GM18861 (cell line): ENCODE measurements at regions not wholly inside any gene's neighbourhood (a gene's known extent, or its start where the extent isn't known, plus 50 kb on each side); places are given as distances from the start of the nearest gene placed in this dataset.
"Not testable (repeated sequence)": the region's sequence is repeated elsewhere in the genome, so short reads cannot be mapped to it uniquely, and the experiment has no call there.

Experiments
- ATAC-seq: cut with Tn5 transposase; IDR thresholded peaks from one replicate; pipeline ENCODE4 v1.9.1; 2021; ENCODE audit not compliant: unreplicated experiment

DNA sequence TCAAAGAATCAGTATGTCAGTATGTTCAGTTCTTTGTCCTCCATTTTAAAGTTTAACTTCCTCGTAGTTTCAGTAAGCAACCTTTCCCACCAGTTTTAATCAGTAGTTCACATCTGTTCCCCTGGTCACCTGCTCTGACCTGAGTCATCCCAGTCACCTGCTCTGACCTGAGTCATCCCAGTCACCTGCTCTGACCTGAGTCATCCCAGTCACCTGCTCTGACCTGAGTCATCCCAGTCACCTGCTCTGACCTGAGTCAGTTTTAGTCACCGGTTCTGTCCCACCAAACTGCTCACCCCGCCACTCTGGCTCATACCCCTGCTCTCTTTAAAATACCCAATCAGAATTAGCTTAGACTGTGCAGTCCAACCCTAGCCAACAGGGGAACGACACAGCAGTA is 180.1 kb upstream of the CNTN6 start:
- ATAC-seq: not testable (repeated sequence)

DNA sequence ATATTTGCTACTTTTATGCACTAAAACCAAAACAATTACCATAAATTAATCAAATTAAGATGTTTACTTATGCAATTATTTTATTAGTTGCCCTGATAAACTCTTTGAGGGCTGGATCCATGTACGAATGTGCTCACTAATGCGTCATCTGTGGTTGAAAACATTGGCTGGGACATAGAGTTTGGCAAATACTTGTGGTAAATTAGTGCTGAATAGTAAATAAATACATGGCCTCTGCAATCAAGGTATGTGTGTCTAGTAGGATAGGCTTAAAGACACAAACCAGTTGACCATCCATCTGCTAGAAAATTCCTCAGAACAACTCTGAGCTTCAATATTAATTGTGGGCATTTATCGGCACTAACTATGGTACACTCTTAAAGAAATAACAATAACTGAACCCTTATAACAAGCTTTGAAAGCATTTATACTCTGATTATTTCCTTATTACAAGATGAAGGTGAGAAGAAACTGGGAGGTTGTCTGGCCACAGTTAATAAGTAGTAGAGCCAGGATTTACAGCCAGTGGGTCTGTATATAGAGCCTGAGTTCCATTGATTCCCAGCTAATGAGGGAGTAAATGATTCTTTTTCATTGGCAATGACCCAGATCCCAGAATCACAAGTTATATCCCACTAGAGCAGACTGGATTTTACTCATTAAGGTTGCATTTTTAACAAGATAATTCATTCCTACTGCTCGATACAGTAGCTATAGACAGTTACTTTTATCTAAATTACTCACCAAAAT is 169.5 kb upstream of the CNTN6 start:
- no peak for ATAC-seq

DNA sequence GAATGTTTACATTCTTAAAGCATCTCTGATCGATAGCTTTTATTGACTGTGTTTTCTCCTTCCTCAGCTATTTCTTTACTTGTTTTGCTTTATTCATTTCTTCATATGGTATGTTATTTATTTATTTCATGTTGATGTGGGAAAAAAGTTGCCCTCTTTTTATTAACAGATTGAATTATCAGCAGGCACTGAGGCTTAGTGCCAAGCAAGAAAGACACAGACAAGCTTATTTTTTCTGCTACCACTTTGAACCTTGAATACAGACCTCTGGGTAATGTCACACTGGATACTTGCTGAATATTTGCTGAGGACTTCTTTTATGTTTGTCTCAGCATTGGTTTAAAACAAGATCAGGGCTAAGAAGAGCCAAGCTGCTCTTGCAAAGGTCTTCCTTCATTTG is 162.0 kb upstream of the CNTN6 start:
- ATAC-seq: no peak

DNA sequence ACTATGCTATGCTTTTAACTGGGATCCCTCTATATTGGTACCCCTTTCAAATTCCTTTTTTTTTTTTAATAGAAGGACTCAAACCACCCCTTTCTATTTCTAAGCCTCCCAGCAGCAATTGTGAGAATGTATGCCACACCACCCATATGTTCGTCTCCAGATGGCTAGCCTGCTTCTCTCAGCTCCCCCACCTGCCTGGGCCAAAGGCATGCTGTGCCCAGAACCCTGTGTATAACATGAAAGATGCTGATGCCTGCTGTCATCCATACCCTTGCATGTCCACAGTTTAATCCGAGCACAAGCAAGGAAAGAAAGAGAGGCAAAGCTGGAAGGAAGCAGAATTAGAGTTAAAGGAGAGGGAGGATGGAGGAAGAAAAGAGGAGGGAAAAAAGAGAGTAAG is 159.5 kb upstream of the CNTN6 start:
- ATAC-seq: no peak

GRCh38 chr3:944786-945185 is 148.0 kb upstream of the CNTN6 start:
- no peak for ATAC-seq

DNA sequence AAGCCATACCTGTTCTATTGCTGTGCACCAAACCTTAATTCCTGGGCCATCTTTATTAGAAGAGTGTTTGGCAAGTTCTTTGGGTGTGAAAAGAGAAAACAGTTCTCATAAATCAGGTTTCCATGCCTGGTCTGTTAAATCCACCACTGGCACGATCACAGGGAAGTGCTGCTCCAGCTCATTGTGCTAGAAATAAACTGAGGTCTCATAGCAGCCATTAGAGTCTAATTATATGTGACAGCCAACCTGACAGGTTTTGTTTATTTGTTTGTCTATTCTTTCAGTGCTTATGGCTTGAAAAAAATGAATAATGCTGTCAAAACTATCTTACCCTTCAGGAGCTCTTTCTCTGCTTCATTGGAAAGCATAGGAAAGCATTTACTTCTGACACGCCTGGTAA is 147.1 kb upstream of the CNTN6 start:
- no peak for ATAC-seq

DNA sequence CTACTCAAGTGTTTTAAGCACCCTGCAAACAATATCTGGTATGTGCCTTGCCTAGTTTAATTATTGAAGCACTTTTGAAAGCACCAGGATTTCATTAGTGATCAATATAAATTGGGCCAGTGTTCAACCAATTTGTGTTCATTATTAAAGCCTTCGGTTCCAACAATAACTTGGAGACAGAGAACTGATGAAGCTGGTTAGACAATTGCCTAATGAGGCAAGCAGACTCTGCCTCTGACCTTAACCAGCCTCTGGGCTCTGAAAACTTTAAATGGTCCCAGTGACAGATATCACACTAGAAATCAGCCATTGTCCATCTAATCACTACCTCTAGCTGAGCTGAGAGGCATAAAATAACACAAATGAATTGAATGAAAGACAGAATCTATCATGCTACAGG is 139.9 kb upstream of the CNTN6 start:
- ATAC-seq: no peak

- ATAC-seq: no peak
These were observed 129.6 kb upstream of the CNTN6 start for GRCh38 chr3:963255-963654.

DNA sequence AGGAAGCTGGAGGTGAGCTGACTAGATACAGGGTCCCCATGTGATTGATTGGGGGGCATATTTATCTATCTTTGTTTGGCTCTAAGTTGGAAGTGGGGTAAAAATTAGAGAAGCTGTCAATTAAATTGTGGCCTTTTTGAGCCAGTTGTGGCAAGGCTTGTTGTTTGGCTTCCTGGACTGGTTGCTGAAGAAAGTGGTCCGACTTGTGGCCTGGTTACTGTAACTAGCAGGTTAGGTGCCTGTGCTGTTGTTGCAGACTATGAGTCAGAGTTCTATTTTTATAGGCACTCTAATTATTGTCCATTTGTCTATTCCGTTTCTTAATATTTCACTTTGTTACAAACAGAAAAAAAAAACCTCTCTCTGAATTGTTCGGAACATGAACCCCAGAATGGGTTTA is 129.1 kb upstream of the CNTN6 start:
- no peak for ATAC-seq

- no peak for ATAC-seq
These were observed 127.0 kb upstream of the CNTN6 start for GRCh38 chr3:965826-966225.

GRCh38 chr3:966341-966740 is 126.5 kb upstream of the CNTN6 start:
- no peak for ATAC-seq

GRCh38 chr3:973340-973739 is 119.5 kb upstream of the CNTN6 start:
- ATAC-seq: no peak

- ATAC-seq: no peak
These were observed 116.8 kb upstream of the CNTN6 start for GRCh38 chr3:976006-976405.

- no peak for ATAC-seq
These were observed 111.7 kb upstream of the CNTN6 start for GRCh38 chr3:981156-981555.

DNA sequence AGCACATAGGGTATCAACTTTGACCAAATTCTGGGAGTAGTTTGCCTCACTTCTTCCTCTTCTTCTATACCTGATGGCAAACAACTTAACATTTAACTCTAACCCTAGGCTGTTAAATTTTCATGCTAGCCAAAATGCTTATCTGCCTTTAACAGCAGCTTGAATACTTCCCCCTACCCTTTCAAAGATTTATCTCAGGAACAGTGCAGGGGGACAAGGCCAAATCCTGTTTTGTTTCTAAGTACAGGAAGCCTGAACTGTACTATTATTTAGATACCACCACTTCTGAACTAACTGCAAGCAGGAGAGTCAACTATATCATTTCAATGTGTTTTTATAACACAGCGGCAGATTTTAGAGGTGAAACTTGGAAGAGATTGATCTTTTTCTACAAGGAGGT is 104.0 kb upstream of the CNTN6 start:
- no peak for ATAC-seq

DNA sequence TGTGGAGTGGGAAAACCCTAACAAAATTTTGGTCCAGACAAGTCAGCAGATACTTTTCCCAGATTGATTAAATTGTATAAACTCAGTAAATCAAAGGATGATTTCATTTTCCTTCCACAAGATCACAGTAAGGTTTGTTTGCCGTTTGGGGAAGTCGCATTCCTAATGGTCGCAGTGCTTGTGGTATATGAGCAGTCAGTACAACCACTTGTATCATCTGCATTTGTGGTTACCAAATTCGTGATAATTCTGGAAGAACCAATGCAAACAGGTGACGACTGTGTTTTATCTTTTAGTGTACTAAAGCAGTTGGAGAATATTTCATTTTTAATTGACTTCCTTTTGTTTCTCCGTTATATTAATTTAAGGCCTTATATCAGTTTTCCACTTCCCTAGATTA is 100.0 kb upstream of the CNTN6 start:
- ATAC-seq: no peak

GRCh38 chr3:1002010-1002409 is 90.8 kb upstream of the CNTN6 start:
- no peak for ATAC-seq

- no peak for ATAC-seq
These were observed 85.0 kb upstream of the CNTN6 start for GRCh38 chr3:1007866-1008265.

DNA sequence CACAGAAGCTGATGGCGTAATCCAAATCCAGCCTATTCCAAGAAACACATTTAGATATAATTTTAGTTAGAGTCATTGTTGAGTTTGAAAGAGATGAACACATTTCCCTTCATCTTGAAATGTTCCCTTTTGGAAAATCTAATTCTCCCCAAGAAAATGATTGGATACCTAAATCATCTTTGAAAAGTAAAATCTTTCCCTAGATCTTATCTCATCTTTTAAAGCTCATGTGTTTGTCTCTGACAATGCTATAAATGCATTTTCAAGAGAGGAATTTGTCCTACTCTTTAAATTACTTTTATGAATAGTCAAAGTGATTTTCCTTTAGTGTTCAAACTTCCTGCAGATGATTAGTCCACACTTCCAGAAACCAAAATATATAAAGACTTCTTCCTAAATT is 82.6 kb upstream of the CNTN6 start:
- no peak for ATAC-seq

- ATAC-seq: no peak
These were observed 77.0 kb upstream of the CNTN6 start for GRCh38 chr3:1015826-1016225.

- ATAC-seq: no peak
These were observed 75.0 kb upstream of the CNTN6 start for GRCh38 chr3:1017870-1018269.

DNA sequence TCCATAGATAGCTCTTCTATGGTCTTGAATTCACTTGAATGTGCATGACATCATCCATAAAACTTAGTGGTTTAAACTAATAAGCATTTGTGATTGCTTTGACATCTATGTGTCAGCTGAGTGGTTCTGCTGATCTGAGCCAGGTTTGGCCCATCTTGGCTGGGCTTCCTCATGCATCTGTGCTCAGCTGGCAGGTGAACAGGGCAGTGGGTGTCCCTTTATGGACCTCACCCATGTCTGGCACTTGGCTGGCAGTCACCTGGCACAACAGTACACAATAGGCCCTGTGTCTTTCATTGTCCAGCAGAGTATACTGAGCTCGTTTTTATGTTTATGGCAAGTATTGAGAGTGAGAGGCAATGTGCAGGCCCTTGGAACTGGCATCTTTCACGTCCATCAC is 73.7 kb upstream of the CNTN6 start:
- ATAC-seq: no peak

- no peak for ATAC-seq
These were observed 66.4 kb upstream of the CNTN6 start for GRCh38 chr3:1026395-1026794.
